GM18907 (cell line): ENCODE measurements at regions not wholly inside any gene's neighbourhood (a gene's known extent, or its start where the extent isn't known, plus 50 kb on each side); places are given as distances from the start of the nearest gene placed in this dataset.

Experiments used
- ATAC-seq: cut with Tn5 transposase; IDR thresholded peaks from one replicate; pipeline ENCODE4 v1.9.1; 2021; ENCODE audit warnings: mild to moderate bottlenecking, moderate library complexity; ENCODE audit not compliant: unreplicated experiment

- ATAC-seq: no peak
Measured at GRCh38 chr5:110104726-110105669, 415.3 kb downstream of the MAN2A1 start.

- ATAC-seq: no peak
Measured at GRCh38 chr5:110105692-110106091, 416.0 kb downstream of the MAN2A1 start.

- no peak for ATAC-seq
Measured at GRCh38 chr5:110106750-110107149, 417.0 kb downstream of the MAN2A1 start.

- no peak for ATAC-seq
Measured at GRCh38 chr5:110108520-110108919, 418.8 kb downstream of the MAN2A1 start.

GRCh38 chr5:110109667-110110066, 419.9 kb downstream of the MAN2A1 start:
- no peak for ATAC-seq

- ATAC-seq: no peak
Measured at GRCh38 chr5:110112348-110112747, 422.6 kb downstream of the MAN2A1 start.

- ATAC-seq: no peak
Measured at GRCh38 chr5:110115503-110115902, 425.8 kb downstream of the MAN2A1 start.

- no peak for ATAC-seq
Measured at GRCh38 chr5:110116539-110116938, 426.8 kb downstream of the MAN2A1 start.

- ATAC-seq: no peak
Measured at GRCh38 chr5:110134963-110135935, 445.5 kb downstream of the MAN2A1 start.

- no peak for ATAC-seq
Measured at GRCh38 chr5:110150199-110150598, 460.5 kb downstream of the MAN2A1 start.

- ATAC-seq: no peak
Measured at GRCh38 chr5:110159202-110159601, 469.5 kb downstream of the MAN2A1 start.

GRCh38 chr5:110161162-110161561, 471.4 kb downstream of the MAN2A1 start:
- no peak for ATAC-seq

- ATAC-seq: no peak
Measured at GRCh38 chr5:110165366-110165765, 475.6 kb downstream of the MAN2A1 start.

GRCh38 chr5:110167384-110167783, 477.7 kb downstream of the MAN2A1 start:
- no peak for ATAC-seq

GRCh38 chr5:110169461-110169860, 479.7 kb downstream of the MAN2A1 start:
- no peak for ATAC-seq

- no peak for ATAC-seq
Measured at GRCh38 chr5:110177729-110178128, 488.0 kb downstream of the MAN2A1 start.

GRCh38 chr5:110179321-110179720, 489.6 kb downstream of the MAN2A1 start:
- ATAC-seq: no peak

GRCh38 chr5:110194191-110194590, 504.5 kb downstream of the MAN2A1 start:
- no peak for ATAC-seq

- no peak for ATAC-seq
Measured at GRCh38 chr5:110195288-110195687, 505.6 kb downstream of the MAN2A1 start.

GRCh38 chr5:110201791-110202190, 512.1 kb downstream of the MAN2A1 start:
- no peak for ATAC-seq

GRCh38 chr5:110203661-110204060, 513.9 kb downstream of the MAN2A1 start:
- no peak for ATAC-seq
